ENCODE measurements at regions not wholly inside any gene's neighbourhood (a gene's known extent, or its start where the extent isn't known, plus 50 kb on each side); places are given as distances from the start of the nearest gene placed in this dataset.

DNA sequence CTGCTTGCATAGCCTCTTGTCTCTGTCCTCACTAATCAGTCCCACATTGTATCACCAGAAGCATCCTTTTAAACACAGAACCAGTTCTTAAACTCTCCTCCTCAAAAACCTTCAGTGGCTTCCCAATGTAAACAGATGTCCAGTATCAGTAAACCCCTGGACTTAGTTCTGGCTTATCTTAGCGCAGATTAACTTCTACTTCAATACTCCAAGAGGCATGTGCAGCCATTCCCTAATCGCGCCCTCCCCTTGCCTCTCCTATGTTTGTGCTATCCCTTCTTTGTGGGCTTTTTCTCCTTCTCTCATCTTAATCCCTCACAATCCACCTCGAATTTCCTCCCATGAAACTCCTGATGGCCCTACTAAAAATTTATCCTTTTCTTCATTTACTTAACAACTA is 193.8 kb downstream of the FBXO8 start:
- H3K9me3 Mint-ChIP-seq = peaks cover 3 to 5% of the 10 kb centered on the region in 2 donors
- Histone ChIP-seq H3K27me3 (ENCODE audit: control insufficient read depth, insufficient read depth, low read length) (no peaks in the 10 kb centered on the region), H3K4me1 (ENCODE audit: control insufficient read depth, insufficient read depth, low read length) (no peaks in the 10 kb centered on the region), H3K9me3 (ENCODE audit: control insufficient read depth, insufficient read depth, low read length) (no peaks in the 10 kb centered on the region), H3K36me3 (ENCODE audit: control insufficient read depth, insufficient read depth, low read length) (no peaks in the 10 kb centered on the region), H3K27ac (ENCODE audit: low read length) (no peak overlapping the region), H3K4me3 (ENCODE audit: low read length) (no peak overlapping the region)
- no peaks in the 10 kb centered on the region for H3K4me1 Mint-ChIP-seq
- no peak for ATAC-seq
- no peak overlapping the region for H3K27ac Mint-ChIP-seq
- H3K4me3 Mint-ChIP-seq = no peak overlapping the region
- 49% methylated on average over 4 of the region's 4 CpGs for whole genome bisulfite sequencing (ENCODE audit: insufficient coverage)
- H3K36me3 Mint-ChIP-seq = no peaks in the 10 kb centered on the region
- DNase-seq = no peak
- H3K27me3 Mint-ChIP-seq (ENCODE audit: low read depth in 2 of 2) = peaks cover 0 to 3% of the 10 kb centered on the region in 2 donors
- no peak for TF ChIP-seq CTCF (IDR thresholded peaks at IDR 0.05)
- intact Hi-C loops (cut with micrococcal nuclease) = no loop called here

DNA sequence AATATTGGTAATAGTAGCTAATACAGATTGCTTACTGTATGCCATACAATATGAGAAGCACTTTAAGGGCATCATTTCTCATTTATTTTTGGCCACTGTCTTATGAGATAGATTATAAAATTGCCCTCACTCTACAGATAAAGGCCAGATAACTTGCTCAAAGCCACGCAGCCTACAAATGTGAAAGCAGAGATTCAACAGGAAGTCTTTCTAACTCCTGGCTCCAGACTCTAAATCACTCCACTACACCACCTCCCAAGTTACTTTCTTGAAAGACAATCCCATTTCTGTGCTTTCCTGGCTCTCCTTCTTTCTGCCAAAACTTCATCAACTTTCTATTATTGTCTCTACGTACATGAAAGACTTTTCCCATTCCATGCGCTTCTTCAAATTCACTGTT is 194.7 kb downstream of the FBXO8 start:
- Histone ChIP-seq H3K36me3 (ENCODE audit: control insufficient read depth, insufficient read depth, low read length) (no peaks in the 10 kb centered on the region), H3K9me3 (ENCODE audit: control insufficient read depth, insufficient read depth, low read length) (no peaks in the 10 kb centered on the region), H3K27me3 (ENCODE audit: control insufficient read depth, insufficient read depth, low read length) (no peaks in the 10 kb centered on the region), H3K4me3 (ENCODE audit: low read length) (no peak overlapping the region), H3K4me1 (ENCODE audit: control insufficient read depth, insufficient read depth, low read length) (no peaks in the 10 kb centered on the region), H3K27ac (ENCODE audit: low read length) (no peak overlapping the region)
- TF ChIP-seq CTCF (IDR thresholded peaks at IDR 0.05) = no peak
- H3K9me3 Mint-ChIP-seq = peaks cover 0 to 5% of the 10 kb centered on the region in 2 donors
- H3K27ac Mint-ChIP-seq = no peak overlapping the region
- H3K27me3 Mint-ChIP-seq (ENCODE audit: low read depth in 2 of 2) = peaks cover 0 to 3% of the 10 kb centered on the region in 2 donors
- H3K4me1 Mint-ChIP-seq = no peaks in the 10 kb centered on the region
- intact Hi-C loops (cut with micrococcal nuclease) = no loop called here
- WGBS (ENCODE audit: insufficient coverage) = 49% methylated on average over 2 of the region's 3 CpGs
- H3K4me3 Mint-ChIP-seq = no peak overlapping the region
- ATAC-seq (no peak), DNase-seq (no peak)
- no peaks in the 10 kb centered on the region for H3K36me3 Mint-ChIP-seq

GRCh38 chr4:174086829-174087799 is 196.4 kb downstream of the FBXO8 start:
- no peak overlapping the region for H3K4me3 ChIP-seq (ENCODE audit: low read length)
- no peaks in the 10 kb centered on the region for H3K36me3 ChIP-seq (ENCODE audit: control insufficient read depth, insufficient read depth, low read length)
- Mint-ChIP-seq H3K9me3 (peaks cover 0 to 7% of the 10 kb centered on the region in 2 donors), H3K36me3 (no peaks in the 10 kb centered on the region), H3K27me3 (ENCODE audit: low read depth in 2 of 2) (peaks cover 0 to 3% of the 10 kb centered on the region in 2 donors), H3K4me3 (no peak overlapping the region), H3K4me1 (no peaks in the 10 kb centered on the region), H3K27ac (no peak overlapping the region)
- no peak for TF ChIP-seq CTCF (IDR thresholded peaks at IDR 0.05)
- intact Hi-C loops (cut with micrococcal nuclease) = no loop called here
- H3K9me3 ChIP-seq (ENCODE audit: control insufficient read depth, insufficient read depth, low read length) = no peaks in the 10 kb centered on the region
- ATAC-seq (no peak), DNase-seq (no peak)
- no peaks in the 10 kb centered on the region for H3K4me1 ChIP-seq (ENCODE audit: control insufficient read depth, insufficient read depth, low read length)
- no peaks in the 10 kb centered on the region for H3K27me3 ChIP-seq (ENCODE audit: control insufficient read depth, insufficient read depth, low read length)
- 46% methylated on average over 10 of the region's 14 CpGs for WGBS (ENCODE audit: insufficient coverage)
- no peak overlapping the region for H3K27ac ChIP-seq (ENCODE audit: low read length)
